CD4-positive, alpha-beta T cell (primary cell): ENCODE measurements at regions not wholly inside any gene's neighbourhood (a gene's known extent, or its start where the extent isn't known, plus 50 kb on each side); places are given as distances from the start of the nearest gene placed in this dataset.

ENCODE experiments used
- ATAC-seq: fragments of 200-7000 bp; cut with Tn5 transposase; one replicate; pipeline ENCODE4 v1.10.0; 2022; ENCODE audit warnings: mild to moderate bottlenecking; ENCODE audit not compliant: poor library complexity
- CTCF ChIA-PET: fragments of 350-600 bp; sonication (Branson Sonifier 250); formaldehyde crosslinking; loops from one replicate; lab custom pipeline; 2021; ENCODE audit warnings: antibody characterized with exemption, inconsistent platforms; lab: Charles Lee
- POLR2A ChIA-PET: fragments of 350-600 bp; sonication (Branson Sonifier 250); formaldehyde crosslinking; loops from one replicate; lab custom pipeline; 2021; ENCODE audit warnings: antibody characterized with exemption, inconsistent platforms; lab: Charles Lee
- DNase-seq, 14 experiments: peaks; one replicate each; pipeline ENCODE4 v3.0.0-alpha.2; 2013 to 2020; ENCODE audit warnings: mixed read lengths in 2 of 14
- H3K27ac ChIP-seq, 2 donors: one replicate each; pipeline versions ENCODE4 v1.5.1 to v1.7.0; 2013; ENCODE audit warnings: low read length in 2 of 2, low read depth in 1 of 2, mild to moderate bottlenecking in 1 of 2
- H3K27me3 ChIP-seq, 2 experiments: 1 replicate in 1 of 2; 2 replicates in 1 of 2; pipeline versions ENCODE4 v1.6.1 to v1.7.0; 2013; ENCODE audit warnings: low read length in 2 of 2, control low read depth in 1 of 2, mild to moderate bottlenecking in 1 of 2, moderate library complexity in 1 of 2; ENCODE audit not compliant: insufficient read depth in 2 of 2, control insufficient read depth in 1 of 2
- H3K36me3 ChIP-seq: one replicate; pipeline ENCODE4 v1.6.1; 2013; ENCODE audit warnings: low read length, control low read depth; ENCODE audit not compliant: insufficient read depth
- H3K4me1 ChIP-seq: one replicate; pipeline ENCODE4 v1.6.1; 2013; ENCODE audit warnings: low read length, control low read depth; ENCODE audit not compliant: insufficient read depth
- H3K4me3 ChIP-seq: one replicate; pipeline ENCODE4 v1.5.1; 2013; ENCODE audit warnings: mild to moderate bottlenecking, low read length, moderate library complexity
- H3K9me3 ChIP-seq, 2 experiments: 1 replicate in 1 of 2; 2 replicates in 1 of 2; pipeline versions ENCODE4 v1.6.1 to v1.7.0; 2013; ENCODE audit warnings: low read length in 2 of 2, mild to moderate bottlenecking in 2 of 2, control low read depth in 1 of 2, moderate library complexity in 1 of 2; ENCODE audit not compliant: control insufficient read depth in 1 of 2, insufficient read depth in 1 of 2
- H3K27ac Mint-ChIP-seq: one replicate; pipeline ENCODE4 v1.8.0; 2020; ENCODE audit warnings: mixed read lengths
- H3K27me3 Mint-ChIP-seq: one replicate; pipeline ENCODE4 v1.8.0; 2021; ENCODE audit warnings: mixed read lengths
- H3K36me3 Mint-ChIP-seq: one replicate; pipeline ENCODE4 v1.8.0; 2021; ENCODE audit warnings: low read depth, mixed read lengths
- H3K4me1 Mint-ChIP-seq: one replicate; pipeline ENCODE4 v1.8.0; 2021; ENCODE audit warnings: low read depth, mixed read lengths
- H3K4me3 Mint-ChIP-seq: one replicate; pipeline ENCODE4 v1.8.0; 2020; ENCODE audit warnings: mild to moderate bottlenecking, mixed read lengths
- H3K9me3 Mint-ChIP-seq: one replicate; pipeline ENCODE4 v1.8.0; 2020; ENCODE audit warnings: mixed read lengths
- CTCF ChIP-seq: fragments of 200-600 bp; IDR thresholded peaks from one replicate; pipeline ENCODE4 v1.8.0; 2022; ENCODE audit warnings: antibody characterized with exemption, mild to moderate bottlenecking
- intact Hi-C, 2 experiments: fragments of 100-400 bp; cut with DNase I in 1 of 2; cut with micrococcal nuclease in 1 of 2; formaldehyde crosslinking; loops; one replicate each; pipeline versions ENCODE4 v1.15.1 to v1.9.0; 2023 to 2025; cut with DNase I, micrococcal nuclease

GRCh38 chr6:90370493-90370959, 73.9 kb upstream of the BACH2 start:
- Mint-ChIP-seq H3K4me3 (no peak overlapping the region), H3K4me1 (peaks cover 5% of the 10 kb centered on the region), H3K27ac (no peak overlapping the region), H3K36me3 (no peaks in the 10 kb centered on the region), H3K27me3 (no peaks in the 10 kb centered on the region), H3K9me3 (no peaks in the 10 kb centered on the region)
- TF ChIP-seq CTCF, result no peak
- Histone ChIP-seq H3K27ac (no peak overlapping the region), H3K4me1 (no peaks in the 10 kb centered on the region), H3K36me3 (no peaks in the 10 kb centered on the region), H3K9me3 (no peaks in the 10 kb centered on the region), H3K27me3 (no peaks in the 10 kb centered on the region), H3K4me3 (no peak overlapping the region)
- CTCF ChIA-PET, result interaction anchor here (0.6 to 1.2 kb wide), 2 partner anchors 9 to 12 kb away, joined by 3 read pairs; no protein-coding TSS in a partner anchor
- POLR2A ChIA-PET, result no interaction called here
- DNase-seq (no peak), ATAC-seq (no peak)
- intact Hi-C loops, result no loop called here

GRCh38 chr6:90369651-90370050, 73.0 kb upstream of the BACH2 start:
- Mint-ChIP-seq H3K27ac (no peak overlapping the region), H3K9me3 (no peaks in the 10 kb centered on the region), H3K4me3 (no peak overlapping the region), H3K36me3 (no peaks in the 10 kb centered on the region), H3K27me3 (no peaks in the 10 kb centered on the region), H3K4me1 (peaks cover 5% of the 10 kb centered on the region)
- Histone ChIP-seq H3K9me3 (no peaks in the 10 kb centered on the region), H3K4me1 (no peaks in the 10 kb centered on the region), H3K4me3 (no peak overlapping the region), H3K27me3 (no peaks in the 10 kb centered on the region), H3K36me3 (no peaks in the 10 kb centered on the region), H3K27ac (no peak overlapping the region)
- POLR2A ChIA-PET, result no interaction called here
- CTCF ChIA-PET, result interaction anchor here (1.2 kb wide), 1 partner anchor 10 kb away, joined by 3 read pairs; no protein-coding TSS in a partner anchor
- DNase-seq (no peak), ATAC-seq (no peak)
- intact Hi-C loops, result no loop called here
- no peak for TF ChIP-seq CTCF

- H3K4me1 Mint-ChIP-seq, result peaks cover 5% of the 10 kb centered on the region
- TF ChIP-seq CTCF, result no peak
- H3K27me3 Mint-ChIP-seq, result no peaks in the 10 kb centered on the region
- CTCF ChIA-PET, result interaction anchor here (1.5 kb wide), 1 partner anchor 24 kb away, joined by 3 read pairs; no protein-coding TSS in a partner anchor
- Histone ChIP-seq H3K36me3 (no peaks in the 10 kb centered on the region), H3K4me3 (no peak overlapping the region), H3K4me1 (no peaks in the 10 kb centered on the region), H3K27ac (no peak overlapping the region), H3K27me3 (no peaks in the 10 kb centered on the region), H3K9me3 (no peaks in the 10 kb centered on the region)
- ATAC-seq, result peak; percentile 58
- POLR2A ChIA-PET, result no interaction called here
- peak in 4 of 14 experiments; percentile 21 to 61 (median 38) for DNase-seq
- intact Hi-C loops, result no loop called here
- no peak overlapping the region for H3K27ac Mint-ChIP-seq
- no peak overlapping the region for H3K4me3 Mint-ChIP-seq
- no peaks in the 10 kb centered on the region for H3K36me3 Mint-ChIP-seq
- H3K9me3 Mint-ChIP-seq, result no peaks in the 10 kb centered on the region
These were observed 72.4 kb upstream of the BACH2 start for GRCh38 chr6:90369024-90369519.
